NT2/D1 (cell line): ENCODE measurements at regions not wholly inside any gene's neighbourhood (a gene's known extent, or its start where the extent isn't known, plus 50 kb on each side); places are given as distances from the start of the nearest gene placed in this dataset.

Experiments used
- DNase-seq: peaks from one replicate; pipeline ENCODE4 v3.0.0-alpha.2; 2011; ENCODE audit warnings: low read depth, low spot score
- H3K27me3 ChIP-seq: 2 replicates; pipeline ENCODE4 v1.6.0; 2011; ENCODE audit warnings: mild to moderate bottlenecking; ENCODE audit not compliant: insufficient read length, insufficient read depth
- H3K36me3 ChIP-seq: 2 replicates; pipeline ENCODE4 v1.6.1; 2011; ENCODE audit warnings: mild to moderate bottlenecking, low read length, mixed read lengths; ENCODE audit not compliant: insufficient read depth, insufficient read length
- H3K4me1 ChIP-seq: 2 replicates; pipeline ENCODE4 v1.5.1; 2011; ENCODE audit not compliant: insufficient read depth, insufficient read length
- H3K4me3 ChIP-seq: 2 replicates; pipeline ENCODE4 v1.5.1; 2011; ENCODE audit warnings: low read depth; ENCODE audit not compliant: insufficient read length
- H3K9ac ChIP-seq: 2 replicates; pipeline ENCODE4 v1.6.0; 2011; ENCODE audit warnings: low read depth; ENCODE audit not compliant: insufficient read length
- H3K9me3 ChIP-seq: 2 replicates; pipeline ENCODE4 v1.5.1; 2011; ENCODE audit warnings: mild to moderate bottlenecking, low read length; ENCODE audit not compliant: insufficient read depth
- SUZ12 ChIP-seq: IDR thresholded peaks from 2 replicates; pipeline ENCODE4 v1.6.1; 2011; ENCODE audit not compliant: insufficient read length, insufficient read depth; ENCODE audit errors: extremely low read depth
- YY1 ChIP-seq: IDR thresholded peaks from 2 replicates; pipeline ENCODE4 v1.6.1; 2011; ENCODE audit not compliant: insufficient read length, insufficient read depth
- ZNF274 ChIP-seq: IDR thresholded peaks from 2 replicates; pipeline ENCODE4 v1.6.1; 2011; ENCODE audit warnings: mild to moderate bottlenecking, low read depth, low read length

- Histone ChIP-seq H3K4me1 (no peaks in the 10 kb centered on the region), H3K9me3 (no peaks in the 10 kb centered on the region), H3K36me3 (no peaks in the 10 kb centered on the region), H3K27me3 (no peaks in the 10 kb centered on the region), H3K4me3 (no peak overlapping the region), H3K9ac (no peak overlapping the region)
- no peak for DNase-seq
- no peak for TF ChIP-seq ZNF274
- no peak for TF ChIP-seq YY1
- no peak for TF ChIP-seq SUZ12
Measured at GRCh38 chr3:65027335-65027734, 339.5 kb upstream of the ADAMTS9 start.

GRCh38 chr3:65026151-65026550 is 338.4 kb upstream of the ADAMTS9 start:
- Histone ChIP-seq H3K27me3 (no peaks in the 10 kb centered on the region), H3K9me3 (no peaks in the 10 kb centered on the region), H3K4me1 (no peaks in the 10 kb centered on the region), H3K36me3 (no peaks in the 10 kb centered on the region), H3K4me3 (no peak overlapping the region), H3K9ac (no peak overlapping the region)
- TF ChIP-seq ZNF274 (no peak), YY1 (no peak), SUZ12 (no peak)
- no peak for DNase-seq

- TF ChIP-seq SUZ12 (no peak), YY1 (no peak), ZNF274 (no peak)
- no peak for DNase-seq
- no peak overlapping the region for H3K4me3 ChIP-seq
Measured at GRCh38 chr3:65024148-65024547, 336.3 kb upstream of the ADAMTS9 start.

GRCh38 chr3:65020281-65021160 is 332.7 kb upstream of the ADAMTS9 start:
- H3K9ac ChIP-seq = no peak overlapping the region
- no peak for TF ChIP-seq ZNF274
- TF ChIP-seq SUZ12 = no peak
- no peak for TF ChIP-seq YY1
- no peaks in the 10 kb centered on the region for H3K27me3 ChIP-seq
- DNase-seq = no peak
- H3K4me3 ChIP-seq = no peak overlapping the region
- no peaks in the 10 kb centered on the region for H3K9me3 ChIP-seq
- H3K4me1 ChIP-seq = no peaks in the 10 kb centered on the region
- H3K36me3 ChIP-seq = no peaks in the 10 kb centered on the region

More at GRCh38 chr3:65024148-65024547, 336.3 kb upstream of the ADAMTS9 start:
- Histone ChIP-seq H3K9me3 (no peaks in the 10 kb centered on the region), H3K36me3 (no peaks in the 10 kb centered on the region), H3K9ac (no peak overlapping the region), H3K27me3 (no peaks in the 10 kb centered on the region), H3K4me1 (no peaks in the 10 kb centered on the region)

- no peaks in the 10 kb centered on the region for H3K27me3 ChIP-seq
- H3K9me3 ChIP-seq = no peaks in the 10 kb centered on the region
- H3K4me1 ChIP-seq = no peaks in the 10 kb centered on the region
- no peak for DNase-seq
- H3K36me3 ChIP-seq = no peaks in the 10 kb centered on the region
- H3K9ac ChIP-seq = no peak overlapping the region
- no peak for TF ChIP-seq ZNF274
- no peak for TF ChIP-seq SUZ12
- no peak for TF ChIP-seq YY1
- H3K4me3 ChIP-seq = no peak overlapping the region
Measured at GRCh38 chr3:65019443-65020055, 331.7 kb upstream of the ADAMTS9 start.

- no peaks in the 10 kb centered on the region for H3K36me3 ChIP-seq
- H3K9ac ChIP-seq = no peak overlapping the region
- DNase-seq = no peak
- TF ChIP-seq ZNF274 (no peak), YY1 (no peak), SUZ12 (no peak)
- no peaks in the 10 kb centered on the region for H3K9me3 ChIP-seq
- no peaks in the 10 kb centered on the region for H3K4me1 ChIP-seq
- no peak overlapping the region for H3K4me3 ChIP-seq
- H3K27me3 ChIP-seq = no peaks in the 10 kb centered on the region
Measured at GRCh38 chr3:65018801-65019200, 331.0 kb upstream of the ADAMTS9 start.

- no peaks in the 10 kb centered on the region for H3K27me3 ChIP-seq
- no peaks in the 10 kb centered on the region for H3K36me3 ChIP-seq
- H3K4me3 ChIP-seq = no peak overlapping the region
- H3K9ac ChIP-seq = no peak overlapping the region
- TF ChIP-seq SUZ12 (no peak), YY1 (no peak), ZNF274 (no peak)
- DNase-seq = no peak
- H3K9me3 ChIP-seq = no peaks in the 10 kb centered on the region
- no peaks in the 10 kb centered on the region for H3K4me1 ChIP-seq
Measured at GRCh38 chr3:65017359-65017758, 329.6 kb upstream of the ADAMTS9 start.
